Adrenal gland (tissue), 9 donors: ENCODE measurements at regions not wholly inside any gene's neighbourhood (a gene's known extent, or its start where the extent isn't known, plus 50 kb on each side); places are given as distances from the start of the nearest gene placed in this dataset.

Experiments
- DNase-seq, 7 donors: peaks; one replicate each; pipeline ENCODE4 v3.0.0-alpha.2; 2019 to 2020
- H3K27ac ChIP-seq, 5 donors: fragments of 200-600 bp; sonication (generic) in 4 of 5; 1 replicate in 3 of 5; 2 replicates in 2 of 5; pipeline versions ENCODE4 v1.5.1 to v1.8.0; 2016 to 2020; ENCODE audit warnings: mild to moderate bottlenecking in 1 of 5
- H3K27me3 ChIP-seq: fragments of 200-600 bp; 2 replicates; pipeline ENCODE4 v1.8.0; 2021
- H3K36me3 ChIP-seq, 2 donors: fragments of 200-600 bp; replicated peaks in 1 of 2; 1 replicate in 1 of 2; 2 replicates in 1 of 2; pipeline versions ENCODE4 v1.5.1 to v1.8.0; 2018 to 2022
- H3K4me1 ChIP-seq, 2 donors: fragments of 200-600 bp; replicated peaks in 1 of 2; 1 replicate in 1 of 2; 2 replicates in 1 of 2; pipeline versions ENCODE4 v1.5.1 to v1.8.0; 2018 to 2021
- H3K4me3 ChIP-seq, 4 donors: fragments of 200-600 bp; sonication (generic) in 3 of 4; one replicate each; pipeline ENCODE4 v1.5.1; 2016 to 2018
- H3K9me3 ChIP-seq, 3 donors: fragments of 200-600 bp; sonication (generic) in 1 of 3; replicated peaks in 1 of 3; 1 replicate in 2 of 3; 2 replicates in 1 of 3; pipeline versions ENCODE4 v1.5.1 to v1.8.0; 2016 to 2021
- CTCF ChIP-seq, 6 experiments: fragments of 450-650 bp in 4 of 6; fragments of 200-600 bp in 2 of 6; sonication (generic) in 1 of 6; IDR thresholded peaks; 1 replicate in 5 of 6; 2 replicates in 1 of 6; pipeline versions ENCODE4 v1.5.1 to v1.8.0; 2016 to 2021; ENCODE audit warnings: antibody characterized with exemption in 6 of 6, mild to moderate bottlenecking in 2 of 6, moderate library complexity in 1 of 6
- POLR2A ChIP-seq, 2 donors: fragments of 450-650 bp; IDR thresholded peaks; one replicate each; pipeline ENCODE4 v1.6.1; 2017; ENCODE audit warnings: antibody characterized with exemption in 2 of 2, mild to moderate bottlenecking in 2 of 2, moderate library complexity in 1 of 2
- WGBS, 4 donors: extraction: QIAGEN DNeasy Blood & Tissue Kit in 2 of 4; methylation state at CpG; one replicate each; pipeline versions ENCODE4 v1.1.5 to v1.1.7; 2013 to 2017; 5-methylcytosine and 5-hydroxymethylcytosine counted together
- intact Hi-C, 2 donors: fragments of 100-400 bp; cut with DNase I; formaldehyde crosslinking; loops; one replicate each; pipeline versions ENCODE4 v1.14.1 to v1.15.0; 2022 to 2023
- donor health status: healthy with polysubstance abuse.
- donor health status: Bipolar disorder and iron deficiency.
- donor health status: DM: yes; HTN: yes; CAD: no.
- donor health status: DM: no; HTN: no; CAD: no.
- donor health status: DM: no; HTN: no; CAD: no.

GRCh38 chr5:3510642-3511417 lies 84.8 kb upstream of the IRX1 start:
- no peak overlapping the region for H3K27ac ChIP-seq
- intact Hi-C loops: no loop called here

GRCh38 chr5:3509290-3509689 lies 86.3 kb upstream of the IRX1 start:
- H3K27me3 ChIP-seq: no peaks in the 10 kb centered on the region
- DNase-seq: no peak
- no peak overlapping the region for H3K27ac ChIP-seq
- intact Hi-C loops: no loop called here
- H3K9me3 ChIP-seq: no peaks in the 10 kb centered on the region
- H3K36me3 ChIP-seq: no peaks in the 10 kb centered on the region
- WGBS, 4 donors: 73 to 93% (median 83%) methylated on average over 3 of the region's 3 CpGs
- TF ChIP-seq CTCF (IDR thresholded peaks at IDR 0.05) (no peak), POLR2A (IDR thresholded peaks at IDR 0.05) (no peak)
- no peak overlapping the region for H3K4me3 ChIP-seq
- H3K4me1 ChIP-seq: no peaks in the 10 kb centered on the region

More at GRCh38 chr5:3510642-3511417, 84.8 kb upstream of the IRX1 start:
- DNase-seq: no peak
- Histone ChIP-seq H3K9me3 (no peaks in the 10 kb centered on the region), H3K4me1 (no peaks in the 10 kb centered on the region), H3K27me3 (no peaks in the 10 kb centered on the region), H3K4me3 (no peak overlapping the region), H3K36me3 (no peaks in the 10 kb centered on the region)
- 78 to 80% (median 79%) methylated on average over 18 of the region's 18 CpGs for WGBS, 4 donors
- TF ChIP-seq POLR2A (IDR thresholded peaks at IDR 0.05): no peak
- no peak for TF ChIP-seq CTCF (IDR thresholded peaks at IDR 0.05)

GRCh38 chr5:3508395-3508794 lies 87.2 kb upstream of the IRX1 start:
- H3K27me3 ChIP-seq: no peaks in the 10 kb centered on the region
- no peak overlapping the region for H3K27ac ChIP-seq
- WGBS, 4 donors: 86 to 95% (median 91%) methylated on average over 3 of the region's 3 CpGs
- H3K36me3 ChIP-seq: no peaks in the 10 kb centered on the region
- H3K9me3 ChIP-seq: no peaks in the 10 kb centered on the region
- no peak for DNase-seq
- TF ChIP-seq CTCF (IDR thresholded peaks at IDR 0.05): no peak
- no peak overlapping the region for H3K4me3 ChIP-seq
- intact Hi-C loops: no loop called here
- no peaks in the 10 kb centered on the region for H3K4me1 ChIP-seq

- no peaks in the 10 kb centered on the region for H3K36me3 ChIP-seq
- intact Hi-C loops: no loop called here
- 50 to 74% (median 66%) methylated on average over 10 to 18 of the region's 18 CpGs for WGBS, 4 donors
- H3K27ac ChIP-seq: no peak overlapping the region
- no peaks in the 10 kb centered on the region for H3K4me1 ChIP-seq
- H3K9me3 ChIP-seq: no peaks in the 10 kb centered on the region
- DNase-seq: no peak
- no peak overlapping the region for H3K4me3 ChIP-seq
- H3K27me3 ChIP-seq: no peaks in the 10 kb centered on the region
- TF ChIP-seq POLR2A (IDR thresholded peaks at IDR 0.05): no peak
- no peak for TF ChIP-seq CTCF (IDR thresholded peaks at IDR 0.05)
Measured at GRCh38 chr5:3490957-3491507, 104.6 kb upstream of the IRX1 start.
